WTC11 (cell line): ENCODE measurements at regions not wholly inside any gene's neighbourhood (a gene's known extent, or its start where the extent isn't known, plus 50 kb on each side); places are given as distances from the start of the nearest gene placed in this dataset.

Source experiments
- AFF4 ChIP-seq: sonication (generic); formaldehyde crosslinking; IDR thresholded peaks from 2 replicates; pipeline ENCODE4 v1.8.1; 2023; ENCODE audit warnings: mild to moderate bottlenecking, missing genetic modification reagents, borderline replicate concordance
- ATF3 ChIP-seq: sonication (generic); formaldehyde crosslinking; conservative IDR thresholded peaks from 2 replicates; pipeline ENCODE4 v1.8.1; 2022; ENCODE audit warnings: mild to moderate bottlenecking, missing genetic modification reagents
- CREM ChIP-seq: sonication (generic); formaldehyde crosslinking; IDR thresholded peaks from 2 replicates; pipeline ENCODE4 v1.8.1; 2022; ENCODE audit warnings: mild to moderate bottlenecking, missing genetic modification reagents, moderate library complexity
- CTCF ChIP-seq: fragments of 200-600 bp; IDR thresholded peaks from 2 replicates; pipeline ENCODE4 v1.8.0; 2022; ENCODE audit warnings: antibody characterized with exemption
- SMAD4 ChIP-seq: sonication (generic); formaldehyde crosslinking; IDR thresholded peaks from 2 replicates; pipeline ENCODE4 v1.8.0; 2022; ENCODE audit warnings: mild to moderate bottlenecking, missing genetic modification reagents

- TF ChIP-seq CREM (no peak), ATF3 (CRISPR knock-in tag) (no peak), AFF4 (CRISPR knock-in tag) (no peak), SMAD4 (CRISPR knock-in tag) (no peak), CTCF (no peak)
Measured at GRCh38 chr6:56767435-56767834, 124.7 kb upstream of the DST start.
